ENCODE measurements at regions not wholly inside any gene's neighbourhood (a gene's known extent, or its start where the extent isn't known, plus 50 kb on each side); places are given as distances from the start of the nearest gene placed in this dataset.

DNA sequence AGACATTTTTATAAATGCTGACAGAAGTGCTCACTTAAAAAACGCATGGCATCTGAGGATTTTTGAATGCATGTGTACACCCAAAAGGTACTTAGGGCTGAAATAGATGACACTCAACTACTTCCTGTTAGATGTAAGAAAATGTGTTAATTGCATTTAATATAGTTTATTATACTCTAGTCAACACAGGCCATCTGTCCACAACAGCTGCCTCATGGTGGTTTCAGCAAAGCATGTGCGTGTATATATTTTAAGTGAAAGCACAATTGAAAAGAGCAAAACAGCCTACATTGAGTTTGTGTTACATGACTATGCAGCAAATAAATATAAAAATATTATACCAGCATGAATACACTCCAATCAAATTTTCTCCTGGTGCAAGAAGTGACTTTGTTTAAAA is 1233.0 kb upstream of the EYS start:
- WGBS, 2 donors (ENCODE audit: low coverage in 1 of 2), result 60 to 66% methylated on average over 2 of the region's 2 CpGs
- intact Hi-C loops (cut with DNase I; ENCODE audit: low total_unique reads), result no loop called here
- no peak for DNase-seq

DNA sequence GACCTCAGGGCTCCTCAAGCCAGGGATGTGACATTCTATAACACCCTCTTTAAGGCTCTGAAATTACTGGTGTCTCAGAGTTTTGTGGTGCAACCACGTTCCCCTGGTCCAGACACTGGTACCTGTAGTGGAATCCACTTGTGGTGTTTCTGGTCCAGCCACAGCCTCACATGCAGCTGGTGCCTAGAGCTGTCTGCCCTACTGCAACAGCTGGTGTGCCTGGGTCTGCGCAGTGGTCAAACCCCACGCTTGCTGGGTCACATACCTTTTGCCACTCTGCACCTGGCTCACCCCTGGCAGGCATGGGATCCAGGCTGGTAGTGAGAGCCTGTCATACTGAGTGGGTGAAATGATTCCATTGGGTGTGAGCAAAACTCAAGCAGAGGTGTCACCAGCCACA is 1230.2 kb upstream of the EYS start:
- Histone ChIP-seq H3K27me3 (no peaks in the 10 kb centered on the region), H3K9me3 (no peaks in the 10 kb centered on the region), H3K4me3 (no peak overlapping the region), H3K36me3 (no peaks in the 10 kb centered on the region), H3K27ac (no peak overlapping the region), H3K4me1 (no peaks in the 10 kb centered on the region)
- in situ Hi-C loops (cut with MboI; ENCODE audit: low pct_ligation_motif_present in 1 of 4, low pct_unique_long_range_greater_than_20kb in 1 of 4, low sequenced_read_pairs in 3 of 4) (no loop called here), intact Hi-C loops (cut with DNase I; ENCODE audit: low total_unique reads) (no loop called here)
- TF ChIP-seq POLR2AphosphoS5 (IDR thresholded peaks at IDR 0.05), result no peak
- TF ChIP-seq, protein P1, sequence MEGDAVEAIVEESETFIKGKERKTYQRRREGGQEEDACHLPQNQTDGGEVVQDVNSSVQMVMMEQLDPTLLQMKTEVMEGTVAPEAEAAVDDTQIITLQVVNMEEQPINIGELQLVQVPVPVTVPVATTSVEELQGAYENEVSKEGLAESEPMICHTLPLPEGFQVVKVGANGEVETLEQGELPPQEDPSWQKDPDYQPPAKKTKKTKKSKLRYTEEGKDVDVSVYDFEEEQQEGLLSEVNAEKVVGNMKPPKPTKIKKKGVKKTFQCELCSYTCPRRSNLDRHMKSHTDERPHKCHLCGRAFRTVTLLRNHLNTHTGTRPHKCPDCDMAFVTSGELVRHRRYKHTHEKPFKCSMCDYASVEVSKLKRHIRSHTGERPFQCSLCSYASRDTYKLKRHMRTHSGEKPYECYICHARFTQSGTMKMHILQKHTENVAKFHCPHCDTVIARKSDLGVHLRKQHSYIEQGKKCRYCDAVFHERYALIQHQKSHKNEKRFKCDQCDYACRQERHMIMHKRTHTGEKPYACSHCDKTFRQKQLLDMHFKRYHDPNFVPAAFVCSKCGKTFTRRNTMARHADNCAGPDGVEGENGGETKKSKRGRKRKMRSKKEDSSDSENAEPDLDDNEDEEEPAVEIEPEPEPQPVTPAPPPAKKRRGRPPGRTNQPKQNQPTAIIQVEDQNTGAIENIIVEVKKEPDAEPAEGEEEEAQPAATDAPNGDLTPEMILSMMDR (IDR thresholded peaks at IDR 0.05), result no peak
- TF ChIP-seq POLR2A (IDR thresholded peaks at IDR 0.05), result no peak
- no peak for TF ChIP-seq EP300 (IDR thresholded peaks at IDR 0.05; ENCODE audit: low read depth)
- 78% methylated on average over 3 of the region's 3 CpGs; no CpG with 5 or more reads in 1 of the 2 donors for WGBS, 2 donors (ENCODE audit: low coverage in 1 of 2)
- DNase-seq, result no peak

More for the DNA sequence above, 1233.0 kb upstream of the EYS start:
- Histone ChIP-seq H3K27me3 (no peaks in the 10 kb centered on the region), H3K36me3 (no peaks in the 10 kb centered on the region), H3K27ac (no peak overlapping the region), H3K4me1 (no peaks in the 10 kb centered on the region), H3K4me3 (no peak overlapping the region), H3K9me3 (no peaks in the 10 kb centered on the region)
- TF ChIP-seq, protein P1 (IDR thresholded peaks at IDR 0.05), result no peak
- TF ChIP-seq EP300 (IDR thresholded peaks at IDR 0.05; ENCODE audit: low read depth), result no peak
- no peak for TF ChIP-seq POLR2A (IDR thresholded peaks at IDR 0.05)
- no peak for TF ChIP-seq POLR2AphosphoS5 (IDR thresholded peaks at IDR 0.05)
- in situ Hi-C loops (cut with MboI; ENCODE audit: low pct_ligation_motif_present in 1 of 4, low pct_unique_long_range_greater_than_20kb in 1 of 4, low sequenced_read_pairs in 3 of 4), result no loop called here

- no peak for DNase-seq
- Histone ChIP-seq H3K4me3 (no peak overlapping the region), H3K9me3 (no peaks in the 10 kb centered on the region), H3K27ac (no peak overlapping the region), H3K27me3 (no peaks in the 10 kb centered on the region), H3K4me1 (no peaks in the 10 kb centered on the region), H3K36me3 (no peaks in the 10 kb centered on the region)
- in situ Hi-C loops (cut with MboI; ENCODE audit: low pct_ligation_motif_present in 1 of 4, low pct_unique_long_range_greater_than_20kb in 1 of 4, low sequenced_read_pairs in 3 of 4), result no loop called here
- no peak for TF ChIP-seq POLR2AphosphoS5 (IDR thresholded peaks at IDR 0.05)
- no peak for TF ChIP-seq POLR2A (IDR thresholded peaks at IDR 0.05)
- TF ChIP-seq, protein P1 (IDR thresholded peaks at IDR 0.05), result no peak
- no peak for TF ChIP-seq EP300 (IDR thresholded peaks at IDR 0.05; ENCODE audit: low read depth)
- WGBS, 2 donors (ENCODE audit: low coverage in 1 of 2), result 56 to 100% methylated on average over 1 to 3 of the region's 3 CpGs
- intact Hi-C loops (cut with DNase I; ENCODE audit: low total_unique reads), result no loop called here
Observed at GRCh38 chr6:66935612-66936011, 1228.6 kb upstream of the EYS start.

DNA sequence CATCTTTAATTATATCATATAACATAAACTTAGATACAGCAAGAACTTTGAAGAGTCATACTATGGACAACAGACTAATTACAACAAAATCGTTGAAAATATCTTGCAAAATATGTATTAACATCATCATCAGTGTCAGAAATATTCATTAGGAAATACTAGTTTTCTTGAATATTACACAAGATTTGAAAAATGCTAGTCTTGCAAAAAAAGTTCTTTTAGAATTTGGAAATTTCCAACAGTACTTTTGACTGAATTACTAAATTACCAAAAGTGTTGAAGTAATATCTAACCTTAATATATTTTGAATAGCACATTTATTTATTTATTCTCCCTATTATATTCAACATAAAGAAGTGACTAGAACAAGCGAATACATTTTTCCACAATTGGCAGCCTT is 1224.8 kb upstream of the EYS start:
- in situ Hi-C loops (cut with MboI; ENCODE audit: low pct_ligation_motif_present in 1 of 4, low pct_unique_long_range_greater_than_20kb in 1 of 4, low sequenced_read_pairs in 3 of 4), result no loop called here
- WGBS, 2 donors (ENCODE audit: low coverage in 1 of 2), result 61 to 70% methylated on average over 2 of the region's 2 CpGs
- intact Hi-C loops (cut with DNase I; ENCODE audit: low total_unique reads), result no loop called here
- no peaks in the 10 kb centered on the region for H3K4me1 ChIP-seq
- no peak for DNase-seq
- no peaks in the 10 kb centered on the region for H3K27me3 ChIP-seq
- H3K9me3 ChIP-seq, result peaks cover 0 to 5% of the 10 kb centered on the region in 2 donors
- H3K4me3 ChIP-seq, result no peak overlapping the region
- no peak for TF ChIP-seq POLR2AphosphoS5 (IDR thresholded peaks at IDR 0.05)
- no peaks in the 10 kb centered on the region for H3K36me3 ChIP-seq
- no peak overlapping the region for H3K27ac ChIP-seq

DNA sequence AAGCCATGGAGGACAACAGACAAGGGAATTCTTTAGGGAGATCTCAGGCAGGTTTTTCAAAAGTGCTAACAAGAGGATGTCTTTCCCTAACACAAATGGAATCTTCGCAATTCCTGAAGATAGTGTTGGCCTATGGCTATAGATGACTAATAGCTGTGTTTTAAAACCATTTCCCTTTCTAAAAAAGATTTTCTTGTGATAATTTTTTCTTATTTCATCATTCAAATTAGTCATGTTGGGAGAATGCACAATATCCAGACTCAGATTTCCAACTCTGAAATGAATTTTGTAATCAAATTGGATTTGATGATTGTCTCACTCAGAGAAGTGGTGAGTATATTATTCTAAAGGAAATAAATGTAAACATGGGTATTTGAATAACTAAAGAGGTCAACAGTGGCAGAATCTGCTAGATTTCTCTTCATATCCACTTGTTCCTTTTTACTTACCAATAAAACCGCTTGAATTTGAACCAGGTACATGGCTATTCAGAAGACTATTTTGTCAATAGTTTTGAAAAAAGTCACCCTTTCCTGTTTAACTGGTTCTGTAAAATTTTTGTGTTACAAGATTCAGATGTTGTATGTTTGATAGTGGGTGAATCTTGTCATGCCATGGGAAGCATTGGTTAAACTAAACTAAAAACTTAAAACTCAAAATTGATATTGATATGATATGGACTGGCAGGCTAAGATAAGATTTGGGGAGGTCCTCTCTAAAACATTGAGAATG is 1223.7 kb upstream of the EYS start:
- Histone ChIP-seq H3K27me3 (no peaks in the 10 kb centered on the region), H3K36me3 (no peaks in the 10 kb centered on the region), H3K27ac (no peak overlapping the region), H3K4me3 (no peak overlapping the region), H3K9me3 (peaks cover 6 to 11% of the 10 kb centered on the region in 2 donors), H3K4me1 (no peaks in the 10 kb centered on the region)
- TF ChIP-seq POLR2A (IDR thresholded peaks at IDR 0.05) (no peak), POLR2AphosphoS5 (IDR thresholded peaks at IDR 0.05) (no peak), EP300 (IDR thresholded peaks at IDR 0.05; ENCODE audit: low read depth) (no peak)
- TF ChIP-seq, protein P1 (IDR thresholded peaks at IDR 0.05), result no peak
- intact Hi-C loops (cut with DNase I; ENCODE audit: low total_unique reads) (no loop called here), in situ Hi-C loops (cut with MboI; ENCODE audit: low pct_ligation_motif_present in 1 of 4, low pct_unique_long_range_greater_than_20kb in 1 of 4, low sequenced_read_pairs in 3 of 4) (no loop called here)
- no peak for DNase-seq
- whole genome bisulfite sequencing, 2 donors (ENCODE audit: low coverage in 1 of 2), result 74 to 85% methylated on average over 2 of the region's 2 CpGs
